ENCODE measurements at regions not wholly inside any gene's neighbourhood (a gene's known extent, or its start where the extent isn't known, plus 50 kb on each side); places are given as distances from the start of the nearest gene placed in this dataset.

DNA sequence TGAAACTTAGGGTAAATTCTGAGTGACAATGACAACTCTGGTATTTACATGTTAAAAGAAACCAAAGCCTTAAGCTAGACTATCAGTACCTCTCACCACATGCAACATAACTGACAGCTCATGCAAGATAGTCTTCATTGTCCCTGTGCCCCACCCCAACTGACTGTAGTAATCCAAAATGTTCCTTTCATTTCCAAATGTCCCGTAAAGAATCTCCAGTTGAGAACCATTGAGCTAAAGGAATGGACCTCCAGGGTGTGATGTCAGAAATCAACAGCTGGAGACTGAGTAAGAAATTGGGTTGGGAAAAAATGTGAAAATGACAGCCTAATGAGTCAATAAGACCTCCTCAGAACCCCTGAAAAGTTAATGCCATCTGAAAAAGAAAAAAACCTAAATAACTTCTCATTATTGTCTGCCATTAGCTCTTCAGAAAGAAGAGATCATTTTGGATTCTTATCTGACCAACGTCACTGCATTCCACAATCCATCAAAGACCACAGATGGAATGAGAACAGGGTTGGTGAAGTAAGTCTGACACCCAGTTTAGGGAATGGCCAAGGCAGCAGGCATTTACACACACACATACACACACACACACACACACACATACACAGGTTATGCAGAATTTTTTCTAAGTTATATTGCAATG lies 51.7 kb upstream of the ACVR2A start:
- Mint-ChIP-seq H3K27ac (no peak overlapping the region), H3K4me3 (no peak overlapping the region), H3K4me1 (ENCODE audit: low read depth) (peaks cover 10% of the 10 kb centered on the region), H3K27me3 (ENCODE audit: low read depth) (no peaks in the 10 kb centered on the region), H3K36me3 (ENCODE audit: low read depth) (no peaks in the 10 kb centered on the region), H3K9me3 (peaks cover 3% of the 10 kb centered on the region)

GRCh38 chr2:147790580-147790979 lies 54.2 kb upstream of the ACVR2A start:
- Mint-ChIP-seq H3K27ac (no peak overlapping the region), H3K9me3 (no peaks in the 10 kb centered on the region), H3K36me3 (ENCODE audit: low read depth) (no peaks in the 10 kb centered on the region), H3K27me3 (ENCODE audit: low read depth) (no peaks in the 10 kb centered on the region), H3K4me1 (ENCODE audit: low read depth) (peaks cover 2% of the 10 kb centered on the region), H3K4me3 (no peak overlapping the region)

GRCh38 chr2:147789720-147790119 lies 55.1 kb upstream of the ACVR2A start:
- Mint-ChIP-seq H3K9me3 (no peaks in the 10 kb centered on the region), H3K27me3 (ENCODE audit: low read depth) (no peaks in the 10 kb centered on the region), H3K27ac (no peak overlapping the region), H3K4me3 (no peak overlapping the region), H3K4me1 (ENCODE audit: low read depth) (peaks cover 6% of the 10 kb centered on the region), H3K36me3 (ENCODE audit: low read depth) (no peaks in the 10 kb centered on the region)

- H3K27me3 Mint-ChIP-seq (ENCODE audit: low read depth), result no peaks in the 10 kb centered on the region
- no peak overlapping the region for H3K27ac Mint-ChIP-seq
- peaks cover 6% of the 10 kb centered on the region for H3K4me1 Mint-ChIP-seq (ENCODE audit: low read depth)
- H3K9me3 Mint-ChIP-seq, result no peaks in the 10 kb centered on the region
- H3K36me3 Mint-ChIP-seq (ENCODE audit: low read depth), result no peaks in the 10 kb centered on the region
- H3K4me3 Mint-ChIP-seq, result no peak overlapping the region
Measured at GRCh38 chr2:147789287-147789686, 55.5 kb upstream of the ACVR2A start.

DNA sequence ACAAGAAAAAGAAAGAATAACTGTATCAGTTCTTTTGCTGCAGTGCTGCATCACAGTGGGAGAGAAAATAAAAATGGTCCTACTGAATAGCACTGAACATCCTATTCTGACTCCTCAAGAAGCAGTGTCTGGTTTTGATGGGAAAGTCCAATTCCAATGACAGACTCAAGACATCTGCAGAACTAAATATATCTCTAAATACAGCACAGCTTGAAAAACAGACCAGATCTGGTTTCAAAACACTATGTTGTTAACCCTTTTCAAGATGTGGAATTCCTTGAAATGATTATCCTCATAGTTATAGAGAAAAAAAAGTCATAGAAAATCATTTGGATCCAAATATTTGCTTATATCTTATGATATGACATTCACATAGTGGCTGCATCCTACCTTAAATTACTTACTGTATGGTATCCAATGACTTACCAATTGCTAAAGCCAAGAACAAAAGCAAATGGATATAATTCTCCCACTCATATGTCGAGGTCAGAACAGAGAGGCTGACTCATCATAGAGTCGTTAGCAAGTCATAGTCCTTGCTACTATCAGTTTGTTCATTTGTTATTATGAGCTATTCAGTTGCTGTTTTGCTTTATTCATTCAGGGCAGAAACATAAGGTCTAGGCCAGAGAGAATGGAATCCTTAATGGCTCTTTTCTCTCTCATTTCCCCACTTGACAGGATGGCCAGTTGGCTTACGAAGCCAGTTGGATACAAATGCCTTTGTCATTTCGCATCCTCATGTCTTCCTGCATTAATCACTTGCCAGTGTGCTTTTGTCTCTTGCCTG lies 62.5 kb upstream of the ACVR2A start:
- Mint-ChIP-seq H3K4me3 (no peak overlapping the region), H3K9me3 (no peaks in the 10 kb centered on the region), H3K27me3 (ENCODE audit: low read depth) (peaks cover 5% of the 10 kb centered on the region), H3K27ac (no peak overlapping the region), H3K4me1 (ENCODE audit: low read depth) (peaks cover 6% of the 10 kb centered on the region), H3K36me3 (ENCODE audit: low read depth) (no peaks in the 10 kb centered on the region)

- H3K27ac Mint-ChIP-seq, result no peak overlapping the region
- no peaks in the 10 kb centered on the region for H3K4me1 Mint-ChIP-seq (ENCODE audit: low read depth)
- no peaks in the 10 kb centered on the region for H3K9me3 Mint-ChIP-seq
- peaks cover 5% of the 10 kb centered on the region for H3K27me3 Mint-ChIP-seq (ENCODE audit: low read depth)
- H3K4me3 Mint-ChIP-seq, result no peak overlapping the region
- no peaks in the 10 kb centered on the region for H3K36me3 Mint-ChIP-seq (ENCODE audit: low read depth)
Measured at GRCh38 chr2:147779440-147779839, 65.4 kb upstream of the ACVR2A start.

DNA sequence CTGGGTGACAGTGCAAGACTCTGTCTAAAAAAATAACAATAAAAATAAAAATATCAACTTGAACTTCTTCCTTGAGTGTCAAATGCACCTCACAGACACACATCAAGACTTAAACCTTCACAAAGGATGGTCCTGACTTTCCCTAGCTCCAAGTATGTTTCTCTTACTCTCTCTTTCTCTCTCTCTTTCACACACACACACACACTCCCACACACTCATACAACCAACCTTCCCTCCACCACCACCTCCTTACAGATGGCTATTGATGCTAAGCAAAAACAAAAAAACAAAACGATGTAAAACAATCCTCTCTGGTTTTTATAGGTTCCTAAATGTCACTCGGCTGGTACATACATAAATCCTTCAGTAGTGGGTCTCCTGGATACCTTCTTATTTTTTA lies 67.4 kb upstream of the ACVR2A start:
- no peaks in the 10 kb centered on the region for H3K9me3 Mint-ChIP-seq
- no peak overlapping the region for H3K27ac Mint-ChIP-seq
- H3K27me3 Mint-ChIP-seq (ENCODE audit: low read depth), result peaks cover 5% of the 10 kb centered on the region
- H3K4me3 Mint-ChIP-seq, result no peak overlapping the region
- no peaks in the 10 kb centered on the region for H3K4me1 Mint-ChIP-seq (ENCODE audit: low read depth)
- H3K36me3 Mint-ChIP-seq (ENCODE audit: low read depth), result no peaks in the 10 kb centered on the region

DNA sequence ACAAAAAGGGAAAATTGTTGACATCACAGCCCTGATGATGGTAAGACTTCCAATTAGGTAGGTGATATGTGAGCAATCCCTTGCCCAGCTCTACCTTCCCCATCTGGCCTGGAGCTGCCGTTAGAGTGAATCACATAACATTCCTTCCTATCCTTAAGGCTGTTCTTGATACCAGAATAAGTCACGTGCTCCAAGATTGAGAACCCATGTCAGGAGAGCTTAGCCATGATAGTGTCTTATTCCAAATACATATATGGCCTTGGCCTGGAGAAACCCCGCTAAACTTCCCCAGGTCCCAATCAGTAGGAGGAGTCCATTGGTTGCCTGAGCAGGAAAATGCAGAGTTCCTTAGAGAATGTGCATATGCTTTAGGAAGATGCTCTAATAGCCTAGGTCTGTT lies 70.0 kb upstream of the ACVR2A start:
- Mint-ChIP-seq H3K27ac (no peak overlapping the region), H3K4me3 (no peak overlapping the region), H3K27me3 (ENCODE audit: low read depth) (peaks cover 2% of the 10 kb centered on the region), H3K9me3 (no peaks in the 10 kb centered on the region), H3K4me1 (ENCODE audit: low read depth) (no peaks in the 10 kb centered on the region), H3K36me3 (ENCODE audit: low read depth) (no peaks in the 10 kb centered on the region)

DNA sequence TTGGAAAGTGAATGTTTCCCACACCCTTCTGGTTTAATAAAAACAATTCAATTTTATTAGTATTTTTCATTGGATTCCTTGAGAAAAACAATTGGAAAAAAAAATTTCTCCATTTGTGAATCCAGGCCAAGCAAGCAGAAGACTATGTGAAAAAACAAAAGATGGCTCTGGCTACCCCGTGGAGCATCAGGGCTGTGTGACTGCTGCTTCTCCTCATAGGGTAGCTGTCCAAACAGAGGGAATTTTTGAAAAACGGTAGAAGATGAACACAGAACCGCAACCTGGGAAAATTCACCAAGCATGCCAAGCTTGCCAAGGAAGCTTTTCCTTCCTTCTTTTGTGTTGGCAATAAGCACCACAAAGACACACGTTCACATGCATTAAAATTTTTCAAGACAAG lies 71.3 kb upstream of the ACVR2A start:
- H3K9me3 Mint-ChIP-seq, result no peaks in the 10 kb centered on the region
- H3K36me3 Mint-ChIP-seq (ENCODE audit: low read depth), result no peaks in the 10 kb centered on the region
- no peak overlapping the region for H3K27ac Mint-ChIP-seq
- H3K27me3 Mint-ChIP-seq (ENCODE audit: low read depth), result no peaks in the 10 kb centered on the region
- H3K4me3 Mint-ChIP-seq, result no peak overlapping the region
- H3K4me1 Mint-ChIP-seq (ENCODE audit: low read depth), result no peaks in the 10 kb centered on the region

DNA sequence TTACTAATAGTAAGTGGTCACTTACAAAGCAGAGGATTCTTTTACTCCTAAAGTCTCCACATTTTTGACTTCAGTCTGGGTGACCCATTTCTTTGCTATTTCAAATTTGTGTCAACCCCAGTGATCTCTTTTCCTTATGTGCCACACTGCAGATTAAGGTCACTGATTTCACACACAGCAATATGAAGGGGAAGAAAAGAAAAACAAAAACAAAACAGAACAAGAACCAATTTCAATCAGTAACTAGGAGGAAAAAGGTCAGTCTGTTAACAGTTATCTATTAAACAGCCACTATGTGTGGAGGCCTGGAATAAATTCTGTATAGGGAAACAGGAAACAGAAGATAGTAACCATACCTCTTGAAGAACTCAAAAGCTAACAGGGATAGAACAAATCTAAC lies 72.0 kb upstream of the ACVR2A start:
- Mint-ChIP-seq H3K4me3 (no peak overlapping the region), H3K9me3 (no peaks in the 10 kb centered on the region), H3K27ac (no peak overlapping the region), H3K4me1 (ENCODE audit: low read depth) (no peaks in the 10 kb centered on the region), H3K36me3 (ENCODE audit: low read depth) (no peaks in the 10 kb centered on the region), H3K27me3 (ENCODE audit: low read depth) (no peaks in the 10 kb centered on the region)

DNA sequence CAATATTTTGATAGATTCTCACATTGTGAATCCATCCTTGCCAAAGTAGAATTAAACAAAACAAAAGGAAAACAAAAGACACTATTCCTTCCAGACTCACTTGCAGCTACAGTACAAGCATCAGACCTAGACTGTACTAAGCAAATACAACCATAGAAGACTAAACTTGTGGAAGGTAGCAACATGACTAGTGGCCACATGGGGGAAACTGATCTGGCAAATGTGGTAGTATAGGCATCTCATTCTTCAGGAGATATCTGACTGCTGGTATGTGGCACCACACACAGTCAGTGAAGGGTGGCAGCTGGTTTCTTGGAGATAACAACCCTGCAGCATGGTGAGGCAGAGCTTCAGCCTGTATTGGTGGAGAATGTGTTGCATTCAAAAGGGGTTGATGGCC lies 81.0 kb upstream of the ACVR2A start:
- Mint-ChIP-seq H3K4me3 (no peak overlapping the region), H3K36me3 (ENCODE audit: low read depth) (no peaks in the 10 kb centered on the region), H3K4me1 (ENCODE audit: low read depth) (no peaks in the 10 kb centered on the region), H3K27ac (no peak overlapping the region), H3K9me3 (no peaks in the 10 kb centered on the region), H3K27me3 (ENCODE audit: low read depth) (no peaks in the 10 kb centered on the region)

GRCh38 chr2:147760984-147761383 lies 83.8 kb upstream of the ACVR2A start:
- H3K27ac Mint-ChIP-seq, result no peak overlapping the region
- no peaks in the 10 kb centered on the region for H3K27me3 Mint-ChIP-seq (ENCODE audit: low read depth)

GRCh38 chr2:147759536-147759935 lies 85.3 kb upstream of the ACVR2A start:
- Mint-ChIP-seq H3K27me3 (ENCODE audit: low read depth) (no peaks in the 10 kb centered on the region), H3K9me3 (no peaks in the 10 kb centered on the region), H3K4me3 (no peak overlapping the region), H3K36me3 (ENCODE audit: low read depth) (no peaks in the 10 kb centered on the region), H3K27ac (no peak overlapping the region), H3K4me1 (ENCODE audit: low read depth) (no peaks in the 10 kb centered on the region)

More at GRCh38 chr2:147760984-147761383, 83.8 kb upstream of the ACVR2A start:
- Mint-ChIP-seq H3K4me3 (no peak overlapping the region), H3K9me3 (no peaks in the 10 kb centered on the region), H3K4me1 (ENCODE audit: low read depth) (no peaks in the 10 kb centered on the region), H3K36me3 (ENCODE audit: low read depth) (no peaks in the 10 kb centered on the region)

DNA sequence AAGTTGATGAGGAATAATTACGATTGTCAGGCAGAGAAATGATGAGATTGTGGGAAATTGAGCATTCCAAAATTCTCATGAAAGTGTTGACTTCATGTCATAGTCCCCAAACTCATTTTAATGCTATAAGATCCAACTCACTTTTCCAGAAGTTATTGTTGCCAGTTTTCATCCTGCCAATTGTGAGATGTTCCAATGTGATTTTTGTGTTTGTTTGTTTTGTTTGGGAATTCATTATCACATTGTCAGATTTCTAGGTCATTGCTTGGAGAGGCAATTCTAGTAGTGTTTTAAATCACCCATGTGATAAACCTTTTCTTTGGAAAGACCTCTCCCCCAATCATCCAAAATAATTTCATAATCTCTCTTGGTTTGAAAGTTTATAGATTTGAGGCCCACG lies 86.0 kb upstream of the ACVR2A start:
- H3K4me3 Mint-ChIP-seq, result no peak overlapping the region
- H3K27me3 Mint-ChIP-seq (ENCODE audit: low read depth), result no peaks in the 10 kb centered on the region
- no peaks in the 10 kb centered on the region for H3K36me3 Mint-ChIP-seq (ENCODE audit: low read depth)
- no peak overlapping the region for H3K27ac Mint-ChIP-seq
- H3K9me3 Mint-ChIP-seq, result no peaks in the 10 kb centered on the region
- H3K4me1 Mint-ChIP-seq (ENCODE audit: low read depth), result no peaks in the 10 kb centered on the region

GRCh38 chr2:147756069-147756468 lies 88.8 kb upstream of the ACVR2A start:
- no peaks in the 10 kb centered on the region for H3K4me1 Mint-ChIP-seq (ENCODE audit: low read depth)
- H3K27me3 Mint-ChIP-seq (ENCODE audit: low read depth), result no peaks in the 10 kb centered on the region
- H3K4me3 Mint-ChIP-seq, result no peak overlapping the region
- H3K36me3 Mint-ChIP-seq (ENCODE audit: low read depth), result no peaks in the 10 kb centered on the region
- H3K9me3 Mint-ChIP-seq, result no peaks in the 10 kb centered on the region
- H3K27ac Mint-ChIP-seq, result no peak overlapping the region

Data from T-helper 1 cell treated with Interleukin-12 subunit alpha and Interleukin-12 subunit beta and Interleukin-4 antibody, amounts not matched to agents 30 μg/mL and 1 μg/mL, for 36 hours (primary cell).